ENCODE measurements at regions not wholly inside any gene's neighbourhood (a gene's known extent, or its start where the extent isn't known, plus 50 kb on each side); places are given as distances from the start of the nearest gene placed in this dataset.

DNA sequence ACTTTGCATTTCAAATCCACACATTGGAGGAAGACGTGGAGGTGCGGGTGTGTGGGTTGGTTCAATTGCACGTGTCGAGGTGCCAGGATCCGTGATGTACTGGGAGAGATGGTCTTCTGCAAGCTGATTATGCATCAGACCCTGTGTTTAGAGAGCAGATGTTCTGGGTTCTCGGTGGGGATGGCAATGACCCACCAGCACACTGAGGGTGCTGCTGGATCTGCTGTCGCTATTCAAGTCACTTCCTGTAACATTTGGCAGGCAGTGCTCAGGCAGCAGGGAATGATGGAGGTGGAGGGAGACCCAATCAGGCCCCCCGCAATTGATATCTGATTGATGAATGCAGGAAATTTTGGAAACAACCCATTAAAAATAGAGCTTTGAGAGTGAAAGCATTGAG is 830.1 kb upstream of the POU3F3 start:
- Histone ChIP-seq H3K36me3 (ENCODE audit: insufficient read depth, low read length) (no peaks in the 10 kb centered on the region), H3K27ac (ENCODE audit: low read depth in 1 of 2, low read length in 2 of 2) (no peak overlapping the region), H3K27me3 (ENCODE audit: control insufficient read depth in 1 of 2, insufficient read depth in 2 of 2, low read length in 2 of 2) (no peaks in the 10 kb centered on the region), H3K4me1 (ENCODE audit: insufficient read depth, low read length) (no peaks in the 10 kb centered on the region), H3K4me3 (ENCODE audit: low read length) (no peak overlapping the region), H3K9me3 (ENCODE audit: control insufficient read depth in 1 of 2, insufficient read depth in 1 of 2, low read length in 2 of 2) (peaks cover 0 to 10% of the 10 kb centered on the region in 2 experiments)
- intact Hi-C loops (cut with DNase I, micrococcal nuclease) = no loop called here
- no peaks in the 10 kb centered on the region for H3K36me3 Mint-ChIP-seq (ENCODE audit: low read depth)
- ATAC-seq (ENCODE audit: poor library complexity) = no peak
- no peaks in the 10 kb centered on the region for H3K4me1 Mint-ChIP-seq (ENCODE audit: low read depth)
- no peak overlapping the region for H3K4me3 Mint-ChIP-seq
- ChIA-PET POLR2A (no interaction called here), CTCF (no interaction called here)
- DNase-seq = no peak
- no peak overlapping the region for H3K27ac Mint-ChIP-seq
- H3K9me3 Mint-ChIP-seq = peaks cover 5% of the 10 kb centered on the region
- TF ChIP-seq CTCF (IDR thresholded peaks at IDR 0.05) = no peak
- no peaks in the 10 kb centered on the region for H3K27me3 Mint-ChIP-seq

- Mint-ChIP-seq H3K36me3 (ENCODE audit: low read depth) (no peaks in the 10 kb centered on the region), H3K4me1 (ENCODE audit: low read depth) (no peaks in the 10 kb centered on the region), H3K9me3 (peaks cover 5% of the 10 kb centered on the region), H3K27me3 (no peaks in the 10 kb centered on the region), H3K4me3 (no peak overlapping the region), H3K27ac (no peak overlapping the region)
- H3K9me3 ChIP-seq (ENCODE audit: control insufficient read depth in 1 of 2, insufficient read depth in 1 of 2, low read length in 2 of 2) = peaks cover 0 to 10% of the 10 kb centered on the region in 2 experiments
- no peak for ATAC-seq (ENCODE audit: poor library complexity)
- no peak for TF ChIP-seq CTCF (IDR thresholded peaks at IDR 0.05)
- intact Hi-C loops (cut with DNase I, micrococcal nuclease) = no loop called here
- H3K27ac ChIP-seq (ENCODE audit: low read depth in 1 of 2, low read length in 2 of 2) = no peak overlapping the region
- H3K36me3 ChIP-seq (ENCODE audit: insufficient read depth, low read length) = no peaks in the 10 kb centered on the region
- no peak overlapping the region for H3K4me3 ChIP-seq (ENCODE audit: low read length)
- POLR2A ChIA-PET = no interaction called here
- no peaks in the 10 kb centered on the region for H3K27me3 ChIP-seq (ENCODE audit: control insufficient read depth in 1 of 2, insufficient read depth in 2 of 2, low read length in 2 of 2)
- DNase-seq = no peak
- CTCF ChIA-PET = no interaction called here
- H3K4me1 ChIP-seq (ENCODE audit: insufficient read depth, low read length) = no peaks in the 10 kb centered on the region
Measured at GRCh38 chr2:104025295-104025694, 828.6 kb upstream of the POU3F3 start.

DNA sequence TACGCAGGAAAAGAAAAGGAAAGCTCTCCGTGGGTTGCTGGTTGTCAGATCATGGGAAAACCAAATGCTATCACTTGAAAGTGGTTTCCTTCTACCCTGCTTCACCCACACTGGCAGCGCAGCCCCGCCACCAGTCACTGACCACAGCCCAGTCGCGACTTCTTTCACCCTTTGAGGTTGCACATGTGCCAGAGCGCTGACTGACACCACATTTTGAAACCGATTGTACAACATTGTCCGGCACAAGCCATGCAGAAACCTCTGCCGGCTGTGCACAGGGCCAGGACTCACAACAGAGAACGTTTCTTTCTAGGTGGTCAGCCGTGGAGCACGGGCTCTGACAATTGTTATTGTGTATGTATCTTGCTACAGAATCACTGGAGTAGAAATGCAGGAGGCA is 827.2 kb upstream of the POU3F3 start:
- intact Hi-C loops (cut with DNase I, micrococcal nuclease) = no loop called here
- no peak for DNase-seq
- no peak overlapping the region for H3K4me3 Mint-ChIP-seq
- H3K27ac Mint-ChIP-seq = no peak overlapping the region
- peaks cover 5% of the 10 kb centered on the region for H3K9me3 Mint-ChIP-seq
- peaks cover 0 to 6% of the 10 kb centered on the region in 2 experiments for H3K9me3 ChIP-seq (ENCODE audit: control insufficient read depth in 1 of 2, insufficient read depth in 1 of 2, low read length in 2 of 2)
- H3K27me3 Mint-ChIP-seq = no peaks in the 10 kb centered on the region
- H3K36me3 Mint-ChIP-seq (ENCODE audit: low read depth) = no peaks in the 10 kb centered on the region
- H3K27ac ChIP-seq (ENCODE audit: low read depth in 1 of 2, low read length in 2 of 2) = no peak overlapping the region
- CTCF ChIA-PET = no interaction called here
- no peaks in the 10 kb centered on the region for H3K4me1 ChIP-seq (ENCODE audit: insufficient read depth, low read length)
- H3K27me3 ChIP-seq (ENCODE audit: control insufficient read depth in 1 of 2, insufficient read depth in 2 of 2, low read length in 2 of 2) = no peaks in the 10 kb centered on the region
- TF ChIP-seq CTCF (IDR thresholded peaks at IDR 0.05) = no peak
- POLR2A ChIA-PET = no interaction called here
- H3K4me3 ChIP-seq (ENCODE audit: low read length) = no peak overlapping the region
- ATAC-seq (ENCODE audit: poor library complexity) = no peak
- no peaks in the 10 kb centered on the region for H3K4me1 Mint-ChIP-seq (ENCODE audit: low read depth)
- no peaks in the 10 kb centered on the region for H3K36me3 ChIP-seq (ENCODE audit: insufficient read depth, low read length)
